GDM1 (cell line): ENCODE measurements at regions not wholly inside any gene's neighbourhood (a gene's known extent, or its start where the extent isn't known, plus 50 kb on each side); places are given as distances from the start of the nearest gene placed in this dataset.

ENCODE experiments used
- DNase-seq: peaks from one replicate; lab custom pipeline; 2025; lab: John Stamatoyannopoulos, UW

GRCh38 chr14:58814466-58814865 is 176.7 kb downstream of the DACT1 start:
- DNase-seq = no peak

GRCh38 chr14:58815161-58815701 is 177.5 kb downstream of the DACT1 start:
- DNase-seq = no peak

GRCh38 chr14:58815794-58816193 is 178.0 kb downstream of the DACT1 start:
- no peak for DNase-seq

- DNase-seq = no peak
These were observed 178.8 kb downstream of the DACT1 start for GRCh38 chr14:58816416-58817115.

- no peak for DNase-seq
These were observed 180.1 kb downstream of the DACT1 start for GRCh38 chr14:58817846-58818245.

- DNase-seq = no peak
These were observed 182.3 kb downstream of the DACT1 start for GRCh38 chr14:58820032-58820431.

GRCh38 chr14:58821421-58821820 is 183.7 kb downstream of the DACT1 start:
- DNase-seq = no peak

- no peak for DNase-seq
These were observed 185.1 kb downstream of the DACT1 start for GRCh38 chr14:58822856-58823255.

GRCh38 chr14:58823312-58823711 is 185.6 kb downstream of the DACT1 start:
- no peak for DNase-seq

- no peak for DNase-seq
These were observed 186.3 kb downstream of the DACT1 start for GRCh38 chr14:58824106-58824505.

GRCh38 chr14:58824796-58825195 is 187.0 kb downstream of the DACT1 start:
- DNase-seq = no peak

- DNase-seq = no peak
These were observed 187.8 kb downstream of the DACT1 start for GRCh38 chr14:58825606-58826005.

GRCh38 chr14:58826845-58827686 is 189.3 kb downstream of the DACT1 start:
- no peak for DNase-seq

- no peak for DNase-seq
These were observed 190.5 kb downstream of the DACT1 start for GRCh38 chr14:58828298-58828697.

- no peak for DNase-seq
These were observed 191.8 kb downstream of the DACT1 start for GRCh38 chr14:58829594-58829993.

GRCh38 chr14:58830121-58830520 is 192.4 kb downstream of the DACT1 start:
- DNase-seq = no peak

- DNase-seq = no peak
These were observed 194.3 kb downstream of the DACT1 start for GRCh38 chr14:58832095-58832521.

GRCh38 chr14:58833634-58834378 is 196.0 kb downstream of the DACT1 start:
- no peak for DNase-seq

- no peak for DNase-seq
These were observed 198.7 kb downstream of the DACT1 start for GRCh38 chr14:58836303-58836974.

- DNase-seq = no peak
These were observed 201.5 kb downstream of the DACT1 start for GRCh38 chr14:58839233-58839632.

- DNase-seq = no peak
These were observed 206.8 kb downstream of the DACT1 start for GRCh38 chr14:58844544-58844943.
